IMR-90 (cell line): ENCODE measurements at regions not wholly inside any gene's neighbourhood (a gene's known extent, or its start where the extent isn't known, plus 50 kb on each side); places are given as distances from the start of the nearest gene placed in this dataset.

ENCODE experiments used
- ATAC-seq: fragments of 200-7000 bp; cut with Tn5 transposase; 2 replicates; pipeline ENCODE4 v1.9.1; 2020; ENCODE audit warnings: low read depth, mild to moderate bottlenecking, moderate library complexity
- BruUV-seq: library from RNA; stranded (reverse); fragments of 400-500 nt; replicated peaks from 2 replicates; lab custom pipeline; 2021; lab: Mats Ljungman, UMichigan
- CTCF ChIA-PET: fragments of 300-600 bp; formaldehyde crosslinking; extraction: SDS; loops from one replicate; lab custom pipeline; 2021; ENCODE audit warnings: antibody characterized with exemption; lab: Yijun Ruan, JAX
- POLR2A ChIA-PET: fragments of 300-600 bp; sonication (Branson Sonifier 250); formaldehyde crosslinking; loops from one replicate; lab custom pipeline; 2022; ENCODE audit warnings: antibody characterized with exemption; ENCODE audit not compliant: unreplicated experiment; lab: Charles Lee
- DNase-seq: peaks from one replicate; pipeline ENCODE4 v3.0.0; 2013
- H2AFZ ChIP-seq: replicated peaks from 2 replicates; pipeline ENCODE3; 2013; ENCODE audit warnings: low read length, mild to moderate bottlenecking; ENCODE audit not compliant: poor library complexity
- H2AK5ac ChIP-seq: 2 replicates; pipeline ENCODE4 v1.6.1; 2013; ENCODE audit warnings: low read depth, low read length, inconsistent platforms
- H2AK9ac ChIP-seq: replicated peaks from 2 replicates; pipeline ENCODE3; 2013; ENCODE audit warnings: mild to moderate bottlenecking, low read depth, low read length, moderate library complexity; ENCODE audit not compliant: poor library complexity
- H2BK120ac ChIP-seq: 2 replicates; pipeline ENCODE4 v1.6.1; 2013; ENCODE audit warnings: low read depth, low read length, inconsistent platforms
- H2BK15ac ChIP-seq: 3 replicates; pipeline ENCODE4 v1.6.1; 2013; ENCODE audit warnings: low read depth, low read length, inconsistent platforms
- H2BK20ac ChIP-seq: 2 replicates; pipeline ENCODE4 v1.6.1; 2013; ENCODE audit warnings: low read depth, mild to moderate bottlenecking, inconsistent platforms, low read length, moderate library complexity
- H2BK5ac ChIP-seq: 2 replicates; pipeline ENCODE4 v1.6.1; 2013; ENCODE audit warnings: mild to moderate bottlenecking, low read depth, low read length, inconsistent platforms; ENCODE audit not compliant: poor library complexity, severe bottlenecking
- H3K14ac ChIP-seq: replicated peaks from 2 replicates; pipeline ENCODE4 v1.6.1; 2013; ENCODE audit warnings: low read depth, low read length, inconsistent platforms
- H3K18ac ChIP-seq: 2 replicates; pipeline ENCODE4 v1.6.1; 2013; ENCODE audit warnings: low read depth, low read length, control low read depth
- H3K23ac ChIP-seq: 2 replicates; pipeline ENCODE4 v1.6.1; 2013; ENCODE audit warnings: low read depth, low read length, inconsistent platforms
- H3K27ac ChIP-seq: 2 replicates; pipeline ENCODE4 v1.5.1; 2013; ENCODE audit warnings: mild to moderate bottlenecking, control low read depth, low read length; ENCODE audit not compliant: insufficient read depth
- H3K27me3 ChIP-seq: 2 replicates; pipeline ENCODE4 v1.6.1; 2013; ENCODE audit warnings: low read length; ENCODE audit not compliant: control insufficient read depth, insufficient read depth
- H3K36me3 ChIP-seq: 2 replicates; pipeline ENCODE4 v1.6.1; 2013; ENCODE audit warnings: low read length, mixed read lengths; ENCODE audit not compliant: control insufficient read depth, insufficient read depth
- H3K4ac ChIP-seq: 2 replicates; pipeline ENCODE4 v1.6.1; 2013; ENCODE audit warnings: low read depth, low read length, inconsistent platforms
- H3K4me1 ChIP-seq: 2 replicates; pipeline ENCODE4 v1.6.1; 2013; ENCODE audit warnings: low read length, mixed read lengths; ENCODE audit not compliant: control insufficient read depth, insufficient read depth
- H3K4me2 ChIP-seq: 2 replicates; pipeline ENCODE4 v1.6.1; 2013; ENCODE audit warnings: low read depth, mild to moderate bottlenecking, control low read depth, low read length, moderate library complexity
- H3K4me3 ChIP-seq: 2 replicates; pipeline ENCODE4 v1.5.1; 2013; ENCODE audit warnings: low read depth, mild to moderate bottlenecking, control low read depth, low read length, moderate library complexity; ENCODE audit not compliant: insufficient read depth
- H3K56ac ChIP-seq: 2 replicates; pipeline ENCODE4 v1.6.1; 2013; ENCODE audit warnings: low read length, inconsistent platforms; ENCODE audit not compliant: insufficient read depth; ENCODE audit errors: extremely low read depth
- H3K79me1 ChIP-seq, 2 experiments: 2 replicates each; pipeline ENCODE4 v1.6.1; 2013; ENCODE audit warnings: low read length in 2 of 2, inconsistent platforms in 1 of 2, low read depth in 1 of 2
- H3K9ac ChIP-seq: 2 replicates; pipeline ENCODE4 v1.6.1; 2013; ENCODE audit warnings: low read depth, low read length, control low read depth
- H3K9me1 ChIP-seq: 2 replicates; pipeline ENCODE4 v1.6.1; 2013; ENCODE audit warnings: low read length, inconsistent platforms; ENCODE audit not compliant: insufficient read depth
- H3K9me3 ChIP-seq: 2 replicates; pipeline ENCODE4 v1.6.1; 2013; ENCODE audit warnings: low read length; ENCODE audit not compliant: control insufficient read depth, insufficient read depth
- H4K20me1 ChIP-seq: 2 replicates; pipeline ENCODE4 v1.6.1; 2013; ENCODE audit warnings: low read length, inconsistent platforms; ENCODE audit not compliant: insufficient read depth
- H4K5ac ChIP-seq: 2 replicates; pipeline ENCODE4 v1.6.1; 2013; ENCODE audit warnings: mild to moderate bottlenecking, low read depth, low read length, control low read depth
- H4K8ac ChIP-seq, 2 experiments: 2 replicates each; pipeline ENCODE4 v1.6.1; 2013; ENCODE audit warnings: low read depth in 2 of 2, low read length in 2 of 2, control low read depth in 1 of 2, inconsistent platforms in 1 of 2
- H4K91ac ChIP-seq: 2 replicates; pipeline ENCODE4 v1.6.1; 2013; ENCODE audit warnings: low read depth, low read length, inconsistent platforms; ENCODE audit not compliant: insufficient read depth
- CEBPB ChIP-seq: IDR thresholded peaks from 2 replicates; pipeline ENCODE4 v1.6.1; 2012; ENCODE audit warnings: low read depth, low read length, improper control_type of control experiment
- CHD1 ChIP-seq: IDR thresholded peaks from 2 replicates; pipeline ENCODE4 v1.6.1; 2012; ENCODE audit warnings: low read depth, low read length, improper control_type of control experiment
- FOS ChIP-seq: fragments of 150-350 bp; IDR thresholded peaks from 2 replicates; pipeline ENCODE4 v1.6.1; 2016; ENCODE audit warnings: low read depth, low read length
- MAZ ChIP-seq: IDR thresholded peaks from 2 replicates; pipeline ENCODE4 v1.6.1; 2012; ENCODE audit warnings: low read depth, mild to moderate bottlenecking, low read length, improper control_type of control experiment, moderate library complexity, borderline replicate concordance
- MXI1 ChIP-seq: IDR thresholded peaks from 2 replicates; pipeline ENCODE4 v1.6.1; 2012; ENCODE audit warnings: low read depth, mild to moderate bottlenecking, low read length, moderate library complexity, borderline replicate concordance
- NFE2L2 ChIP-seq: fragments of 150-350 bp; IDR thresholded peaks from 2 replicates; pipeline ENCODE4 v1.6.1; 2016; ENCODE audit warnings: low read depth, mild to moderate bottlenecking, low read length
- POLR2A ChIP-seq: IDR thresholded peaks from 2 replicates; pipeline ENCODE4 v1.6.1; 2012; ENCODE audit warnings: mild to moderate bottlenecking, low read depth, low read length
- RCOR1 ChIP-seq: IDR thresholded peaks from 2 replicates; pipeline ENCODE4 v1.6.1; 2012; ENCODE audit warnings: mild to moderate bottlenecking, low read length, improper control_type of control experiment; ENCODE audit not compliant: insufficient replicate concordance
- RFX5 ChIP-seq: IDR thresholded peaks from 2 replicates; pipeline ENCODE4 v1.8.0; 2012; ENCODE audit warnings: low read depth, mild to moderate bottlenecking, low read length, moderate library complexity
- WGBS, 2 experiments: methylation state at CpG; one replicate each; pipeline versions ENCODE4 v1.1.5 to v1.1.7; 2013; ENCODE audit warnings: missing lambda C conversion rate in 2 of 2; ENCODE audit not compliant: insufficient read length in 1 of 2; ENCODE audit errors: extremely low coverage in 2 of 2; 5-methylcytosine and 5-hydroxymethylcytosine counted together
- dilution Hi-C: fragments of 300-500 bp; cut with HindIII; formaldehyde crosslinking; loops from one replicate; pipeline ENCODE4 v1.14.3; 2018; ENCODE audit warnings: low sequenced_read_pairs; ENCODE audit not compliant: unreplicated experiment
- in situ Hi-C: fragments of 300-500 bp; cut with MboI; formaldehyde crosslinking; loops from 3 replicates; pipeline ENCODE4 v1.14.3; 2019; ENCODE audit warnings: low sequenced_read_pairs, inconsistent platforms, mixed read lengths
- intact Hi-C: fragments of 100-400 bp; cut with micrococcal nuclease; formaldehyde crosslinking; loops from 2 replicates; pipeline ENCODE4 v1.10.0; 2022
- TF ChIP-seq, protein P1 (sequence below): conservative IDR thresholded peaks from 2 replicates; pipeline ENCODE4 v1.5.1; 2012; ENCODE audit warnings: mild to moderate bottlenecking, low read depth, low read length, improper control_type of control experiment
- TF ChIP-seq, protein P2 (sequence below): fragments of 150-350 bp; IDR thresholded peaks from 2 replicates; pipeline ENCODE4 v1.6.1; 2017; ENCODE audit warnings: mild to moderate bottlenecking, antibody characterized with exemption, low read length, low read depth
- TF ChIP-seq, protein P3 (sequence below): fragments of 150-350 bp; IDR thresholded peaks from 2 replicates; pipeline ENCODE4 v1.6.1; 2016; ENCODE audit warnings: low read depth, mild to moderate bottlenecking, low read length, moderate library complexity, borderline replicate concordance

DNA sequence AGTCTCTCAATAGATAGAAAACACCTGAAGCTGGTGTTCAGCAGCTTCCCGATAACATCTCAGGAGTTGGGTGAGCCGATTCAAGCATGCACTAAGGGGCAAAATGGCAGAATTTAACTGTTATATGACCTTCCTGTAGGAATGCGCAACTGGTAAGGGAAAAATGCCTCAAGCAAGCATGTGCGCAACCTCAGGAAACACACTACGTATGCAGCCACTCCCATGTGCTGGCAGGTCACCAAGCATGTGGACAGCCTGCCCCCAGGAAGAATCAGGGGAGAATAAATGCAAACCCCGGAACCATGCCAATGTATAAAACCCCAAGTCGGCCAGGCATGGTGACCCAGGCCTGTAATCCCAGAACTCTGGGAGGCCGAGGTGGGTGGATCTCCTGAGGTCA is 645.6 kb downstream of the NYAP2 start:
- no peak overlapping the region for H2BK5ac ChIP-seq
- TF ChIP-seq POLR2A (no peak), CEBPB (no peak), RCOR1 (no peak), NFE2L2 (no peak), MAZ (no peak), CHD1 (no peak), FOS (no peak), RFX5 (no peak), MXI1 (no peak)
- TF ChIP-seq, protein P1, sequence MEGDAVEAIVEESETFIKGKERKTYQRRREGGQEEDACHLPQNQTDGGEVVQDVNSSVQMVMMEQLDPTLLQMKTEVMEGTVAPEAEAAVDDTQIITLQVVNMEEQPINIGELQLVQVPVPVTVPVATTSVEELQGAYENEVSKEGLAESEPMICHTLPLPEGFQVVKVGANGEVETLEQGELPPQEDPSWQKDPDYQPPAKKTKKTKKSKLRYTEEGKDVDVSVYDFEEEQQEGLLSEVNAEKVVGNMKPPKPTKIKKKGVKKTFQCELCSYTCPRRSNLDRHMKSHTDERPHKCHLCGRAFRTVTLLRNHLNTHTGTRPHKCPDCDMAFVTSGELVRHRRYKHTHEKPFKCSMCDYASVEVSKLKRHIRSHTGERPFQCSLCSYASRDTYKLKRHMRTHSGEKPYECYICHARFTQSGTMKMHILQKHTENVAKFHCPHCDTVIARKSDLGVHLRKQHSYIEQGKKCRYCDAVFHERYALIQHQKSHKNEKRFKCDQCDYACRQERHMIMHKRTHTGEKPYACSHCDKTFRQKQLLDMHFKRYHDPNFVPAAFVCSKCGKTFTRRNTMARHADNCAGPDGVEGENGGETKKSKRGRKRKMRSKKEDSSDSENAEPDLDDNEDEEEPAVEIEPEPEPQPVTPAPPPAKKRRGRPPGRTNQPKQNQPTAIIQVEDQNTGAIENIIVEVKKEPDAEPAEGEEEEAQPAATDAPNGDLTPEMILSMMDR = no peak
- TF ChIP-seq, protein P2, sequence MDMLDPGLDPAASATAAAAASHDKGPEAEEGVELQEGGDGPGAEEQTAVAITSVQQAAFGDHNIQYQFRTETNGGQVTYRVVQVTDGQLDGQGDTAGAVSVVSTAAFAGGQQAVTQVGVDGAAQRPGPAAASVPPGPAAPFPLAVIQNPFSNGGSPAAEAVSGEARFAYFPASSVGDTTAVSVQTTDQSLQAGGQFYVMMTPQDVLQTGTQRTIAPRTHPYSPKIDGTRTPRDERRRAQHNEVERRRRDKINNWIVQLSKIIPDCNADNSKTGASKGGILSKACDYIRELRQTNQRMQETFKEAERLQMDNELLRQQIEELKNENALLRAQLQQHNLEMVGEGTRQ = no peak
- TF ChIP-seq, protein P3, sequence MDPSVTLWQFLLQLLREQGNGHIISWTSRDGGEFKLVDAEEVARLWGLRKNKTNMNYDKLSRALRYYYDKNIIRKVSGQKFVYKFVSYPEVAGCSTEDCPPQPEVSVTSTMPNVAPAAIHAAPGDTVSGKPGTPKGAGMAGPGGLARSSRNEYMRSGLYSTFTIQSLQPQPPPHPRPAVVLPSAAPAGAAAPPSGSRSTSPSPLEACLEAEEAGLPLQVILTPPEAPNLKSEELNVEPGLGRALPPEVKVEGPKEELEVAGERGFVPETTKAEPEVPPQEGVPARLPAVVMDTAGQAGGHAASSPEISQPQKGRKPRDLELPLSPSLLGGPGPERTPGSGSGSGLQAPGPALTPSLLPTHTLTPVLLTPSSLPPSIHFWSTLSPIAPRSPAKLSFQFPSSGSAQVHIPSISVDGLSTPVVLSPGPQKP = no peak
- no peak overlapping the region; the same call in 1 of the 2 replicates for H3K14ac ChIP-seq
- H3K27me3 ChIP-seq = no peaks in the 10 kb centered on the region
- no peak overlapping the region for H3K4me3 ChIP-seq
- no peak overlapping the region for H4K91ac ChIP-seq
- peaks cover 2% of the 10 kb centered on the region for H3K4me1 ChIP-seq
- no peak overlapping the region for H2BK20ac ChIP-seq
- H2AK5ac ChIP-seq = peak overlapping the region; percentile 13; the same call in 1 of the 2 replicates
- H3K23ac ChIP-seq = no peak overlapping the region
- H3K9me3 ChIP-seq = no peaks in the 10 kb centered on the region
- H2BK15ac ChIP-seq = no peak overlapping the region
- no TSS peak for BruUV-seq
- H2AK9ac ChIP-seq = no peak overlapping the region
- ATAC-seq (no peak), DNase-seq (no peak)
- H3K18ac ChIP-seq = no peak overlapping the region
- no peak overlapping the region for H2BK120ac ChIP-seq
- no peak overlapping the region for H3K9ac ChIP-seq
- POLR2A ChIA-PET = no interaction called here
- WGBS, 2 experiments = 80% methylated on average over 1 of the region's 8 CpGs; no CpG with 5 or more reads in 1 of the 2 experiments
- dilution Hi-C loops = no loop called here
- H3K56ac ChIP-seq = no peak overlapping the region
- H4K20me1 ChIP-seq = no peaks in the 10 kb centered on the region
- H3K79me1 ChIP-seq = no peaks in the 10 kb centered on the region
- H4K8ac ChIP-seq = no peak overlapping the region
- H3K9me1 ChIP-seq = no peaks in the 10 kb centered on the region
- CTCF ChIA-PET = no interaction called here
- no peaks in the 10 kb centered on the region for H3K36me3 ChIP-seq
- intact Hi-C loops = no loop called here
- H2AFZ ChIP-seq = no peak overlapping the region
- no peak overlapping the region for H4K5ac ChIP-seq
- no peak overlapping the region for H3K27ac ChIP-seq
- H3K4me2 ChIP-seq = no peak overlapping the region
- in situ Hi-C loops = no loop called here
- H3K4ac ChIP-seq = no peak overlapping the region
